ENCODE measurements at regions not wholly inside any gene's neighbourhood (a gene's known extent, or its start where the extent isn't known, plus 50 kb on each side); places are given as distances from the start of the nearest gene placed in this dataset.

DNA sequence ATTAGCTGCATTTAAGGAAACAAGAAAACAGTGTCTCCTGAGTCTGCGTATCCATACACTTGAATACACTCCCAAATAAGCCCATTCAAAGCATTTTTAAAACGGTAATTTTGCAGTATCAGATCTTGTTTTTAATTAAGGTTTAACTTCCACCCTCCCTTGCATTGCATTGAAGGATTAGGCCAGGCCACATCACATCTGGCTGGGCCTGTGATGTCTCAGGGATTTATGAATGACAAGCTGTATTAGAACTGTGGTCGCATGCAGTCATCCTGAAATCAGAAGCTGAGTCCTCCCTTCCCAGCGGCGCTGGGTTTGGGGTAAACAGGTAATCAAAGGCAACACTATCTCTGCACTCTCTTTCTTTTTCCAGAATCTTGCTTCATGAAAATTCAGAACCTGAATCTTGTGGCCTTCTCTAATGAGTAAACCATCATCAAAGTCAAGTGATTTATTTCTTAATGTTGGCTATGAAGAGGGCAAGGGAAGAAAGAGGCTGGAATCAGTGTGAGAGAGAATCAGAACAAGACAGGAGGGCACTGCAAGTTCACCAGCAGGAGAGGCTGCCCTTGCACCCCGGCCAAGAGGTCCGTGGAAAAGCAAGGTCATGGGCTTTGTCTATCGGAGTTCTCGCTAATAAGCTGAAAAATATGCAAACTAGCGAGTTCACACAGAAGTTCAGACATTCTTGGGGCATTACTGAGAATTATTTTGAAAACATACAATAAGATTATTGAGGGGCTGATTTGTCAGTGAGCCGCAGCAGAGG lies 80.0 kb upstream of the ZSWIM6 start:
- H2AFZ ChIP-seq (ENCODE audit: low read depth, low read length), result no peak overlapping the region
- no TSS peak for BruUV-seq (replicated peaks)
- no peak overlapping the region for H3K9ac ChIP-seq (ENCODE audit: insufficient read depth in 1 of 2, low read depth in 2 of 2, low read length in 2 of 2)
- no peaks in the 10 kb centered on the region for H3K9me3 ChIP-seq (replicated peaks; ENCODE audit: control insufficient read depth, insufficient read depth, low read depth, low read length)
- TF ChIP-seq ELF2 (CRISPR knock-in tag; IDR thresholded peaks at IDR 0.05) (no peak), ZNF282 (CRISPR knock-in tag; IDR thresholded peaks at IDR 0.05) (no peak), TSC22D4 (tag; IDR thresholded peaks at IDR 0.05) (no peak), BCOR (IDR thresholded peaks at IDR 0.05) (no peak), HCFC1 (IDR thresholded peaks at IDR 0.05; ENCODE audit: low read depth, low read length) (no peak), CAMTA2 (CRISPR knock-in tag; conservative IDR thresholded peaks at IDR 0.05) (no peak)
- TF ChIP-seq, protein P1, sequence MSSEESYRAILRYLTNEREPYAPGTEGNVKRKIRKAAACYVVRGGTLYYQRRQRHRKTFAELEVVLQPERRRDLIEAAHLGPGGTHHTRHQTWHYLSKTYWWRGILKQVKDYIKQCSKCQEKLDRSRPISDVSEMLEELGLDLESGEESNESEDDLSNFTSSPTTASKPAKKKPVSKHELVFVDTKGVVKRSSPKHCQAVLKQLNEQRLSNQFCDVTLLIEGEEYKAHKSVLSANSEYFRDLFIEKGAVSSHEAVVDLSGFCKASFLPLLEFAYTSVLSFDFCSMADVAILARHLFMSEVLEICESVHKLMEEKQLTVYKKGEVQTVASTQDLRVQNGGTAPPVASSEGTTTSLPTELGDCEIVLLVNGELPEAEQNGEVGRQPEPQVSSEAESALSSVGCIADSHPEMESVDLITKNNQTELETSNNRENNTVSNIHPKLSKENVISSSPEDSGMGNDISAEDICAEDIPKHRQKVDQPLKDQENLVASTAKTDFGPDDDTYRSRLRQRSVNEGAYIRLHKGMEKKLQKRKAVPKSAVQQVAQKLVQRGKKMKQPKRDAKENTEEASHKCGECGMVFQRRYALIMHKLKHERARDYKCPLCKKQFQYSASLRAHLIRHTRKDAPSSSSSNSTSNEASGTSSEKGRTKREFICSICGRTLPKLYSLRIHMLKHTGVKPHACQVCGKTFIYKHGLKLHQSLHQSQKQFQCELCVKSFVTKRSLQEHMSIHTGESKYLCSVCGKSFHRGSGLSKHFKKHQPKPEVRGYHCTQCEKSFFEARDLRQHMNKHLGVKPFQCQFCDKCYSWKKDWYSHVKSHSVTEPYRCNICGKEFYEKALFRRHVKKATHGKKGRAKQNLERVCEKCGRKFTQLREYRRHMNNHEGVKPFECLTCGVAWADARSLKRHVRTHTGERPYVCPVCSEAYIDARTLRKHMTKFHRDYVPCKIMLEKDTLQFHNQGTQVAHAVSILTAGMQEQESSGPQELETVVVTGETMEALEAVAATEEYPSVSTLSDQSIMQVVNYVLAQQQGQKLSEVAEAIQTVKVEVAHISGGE (CRISPR knock-in tag; IDR thresholded peaks at IDR 0.05), result no peak
- H3K9me1 ChIP-seq (ENCODE audit: control insufficient read depth, insufficient read depth, low read length), result no peaks in the 10 kb centered on the region
- peaks cover 12 to 25% of the 10 kb centered on the region in 2 experiments for H3K27me3 ChIP-seq (ENCODE audit: control insufficient read depth in 2 of 2, insufficient read depth in 2 of 2, low read length in 2 of 2)
- in situ Hi-C loops (cut with MboI) (no loop called here), intact Hi-C loops (cut with micrococcal nuclease) (no loop called here)
- H3K4me3 ChIP-seq, result no peak overlapping the region
- CTCF ChIA-PET (ENCODE audit: low intra/inter-chr PET ratio), result no interaction called here
- no peaks in the 10 kb centered on the region for H4K20me1 ChIP-seq (replicated peaks; ENCODE audit: control insufficient read depth, insufficient read depth, low read length)
- no peak overlapping the region for H3K27ac ChIP-seq (ENCODE audit: extremely low read depth, low read depth, low read length)
- ATAC-seq (no peak), DNase-seq (ENCODE audit: extremely low read depth in 1 of 4, low spot score in 3 of 4) (no peak), FAIRE-seq (no peak)
- H3K36me3 ChIP-seq (ENCODE audit: control insufficient read depth, insufficient read depth, low read length), result no peaks in the 10 kb centered on the region
- 2% methylated on average over 11 of the region's 11 CpGs for WGBS (ENCODE audit: insufficient coverage, low coverage, missing lambda C conversion rate)
- H3K79me2 ChIP-seq (ENCODE audit: control insufficient read depth, insufficient read depth, low read length), result no peaks in the 10 kb centered on the region
- POLR2A ChIA-PET, result no interaction called here
- H3K4me2 ChIP-seq (ENCODE audit: insufficient read depth, low read length), result no peak overlapping the region
- H3K4me1 ChIP-seq (replicated peaks in 1 of 2; ENCODE audit: control insufficient read depth in 2 of 2, insufficient read depth in 2 of 2, low read length in 2 of 2), result no peaks in the 10 kb centered on the region

Measured in K562 (cell line).